HEK293 (cell line): ENCODE measurements at regions not wholly inside any gene's neighbourhood (a gene's known extent, or its start where the extent isn't known, plus 50 kb on each side); places are given as distances from the start of the nearest gene placed in this dataset.

ENCODE experiments used
- CTCF ChIA-PET: fragments of 350-600 bp; formaldehyde crosslinking; extraction: SDS; loops from one replicate; lab custom pipeline; 2021; ENCODE audit warnings: antibody characterized with exemption; lab: Yijun Ruan, JAX
- POLR2A ChIA-PET: fragments of 300-600 bp; formaldehyde crosslinking; extraction: SDS; loops from one replicate; lab custom pipeline; 2020; ENCODE audit warnings: antibody characterized with exemption, inconsistent platforms; lab: Yijun Ruan, JAX
- H3K27ac ChIP-seq: fragments of 200-500 bp; sonication (Bioruptor generic); 2 replicates; pipeline ENCODE4 v1.5.1; 2014; ENCODE audit warnings: low read depth, low read length, control low read depth, inconsistent platforms; ENCODE audit errors: extremely low read depth
- H3K36me3 ChIP-seq, 2 experiments: fragments of 200-500 bp in 1 of 2; sonication (Bioruptor generic) in 1 of 2; 1 replicate in 1 of 2; 2 replicates in 1 of 2; pipeline ENCODE4 v1.5.1; 2014 to 2017; ENCODE audit warnings: inconsistent platforms in 2 of 2, low read length in 2 of 2; ENCODE audit not compliant: control insufficient read depth in 2 of 2, insufficient read depth in 1 of 2
- H3K4me1 ChIP-seq: fragments of 200-500 bp; sonication (Bioruptor generic); 2 replicates; pipeline ENCODE4 v1.5.1; 2014; ENCODE audit warnings: mild to moderate bottlenecking, low read length, inconsistent platforms; ENCODE audit not compliant: control insufficient read depth, insufficient read depth
- H3K4me3 ChIP-seq: 2 replicates; pipeline ENCODE4 v1.5.1; 2011; ENCODE audit warnings: low read depth, mild to moderate bottlenecking, control low read depth, low read length, moderate library complexity
- H3K9me3 ChIP-seq: fragments of 200-500 bp; sonication (Bioruptor generic); 2 replicates; pipeline ENCODE4 v1.5.1; 2014; ENCODE audit warnings: low read depth, low read length, inconsistent platforms; ENCODE audit not compliant: control insufficient read depth, insufficient read depth
- BCL11B ChIP-seq: fragments of 450-650 bp; formaldehyde crosslinking; IDR thresholded peaks from 2 replicates; pipeline ENCODE4 v1.5.1; 2016; ENCODE audit warnings: low read depth, missing biosample characterization, missing genetic modification characterization
- HOXA7 ChIP-seq: sonication (generic); formaldehyde crosslinking; IDR thresholded peaks from 2 replicates; pipeline ENCODE4 v1.8.1; 2022; ENCODE audit warnings: missing genetic modification reagents, borderline replicate concordance
- HOXC10 ChIP-seq: sonication (generic); formaldehyde crosslinking; IDR thresholded peaks from 2 replicates; pipeline ENCODE4 v1.8.1; 2023; ENCODE audit warnings: mild to moderate bottlenecking, missing genetic modification reagents
- KLF16 ChIP-seq: fragments of 450-650 bp; formaldehyde crosslinking; IDR thresholded peaks from 2 replicates; pipeline ENCODE4 v1.5.1; 2017; ENCODE audit warnings: missing biosample characterization, missing genetic modification characterization
- SETDB1 ChIP-seq: IDR thresholded peaks from one replicate; pipeline ENCODE4 v1.6.1; 2017; ENCODE audit warnings: mild to moderate bottlenecking, low read length, moderate library complexity, mixed read lengths; ENCODE audit not compliant: insufficient read length
- TCF7L2 ChIP-seq: IDR thresholded peaks from 2 replicates; pipeline ENCODE4 v1.6.1; 2011; ENCODE audit warnings: low read depth, mild to moderate bottlenecking, inconsistent platforms, low read length, moderate library complexity, borderline replicate concordance
- ZIC2 ChIP-seq: fragments of 450-650 bp; formaldehyde crosslinking; IDR thresholded peaks from 2 replicates; pipeline ENCODE4 v1.5.1; 2016; ENCODE audit warnings: missing biosample characterization, missing genetic modification characterization
- ZNF174 ChIP-seq: fragments of 450-650 bp; formaldehyde crosslinking; IDR thresholded peaks from 2 replicates; pipeline ENCODE4 v1.5.0; 2017; ENCODE audit warnings: missing biosample characterization, mild to moderate bottlenecking, missing genetic modification characterization
- ZNF2 ChIP-seq: fragments of 450-650 bp; formaldehyde crosslinking; IDR thresholded peaks from 2 replicates; pipeline ENCODE4 v1.5.1; 2016; ENCODE audit warnings: missing biosample characterization, missing genetic modification characterization
- ZNF350 ChIP-seq: fragments of 450-650 bp; formaldehyde crosslinking; IDR thresholded peaks from 2 replicates; pipeline ENCODE4 v1.5.0; 2017; ENCODE audit warnings: missing biosample characterization, mild to moderate bottlenecking, missing genetic modification characterization
- ZNF366 ChIP-seq: fragments of 450-650 bp; formaldehyde crosslinking; conservative IDR thresholded peaks from 2 replicates; pipeline ENCODE4 v1.5.1; 2016; ENCODE audit warnings: missing biosample characterization, missing genetic modification characterization
- ZNF501 ChIP-seq: fragments of 450-650 bp; formaldehyde crosslinking; IDR thresholded peaks from 2 replicates; pipeline ENCODE4 v1.5.1; 2016; ENCODE audit warnings: missing biosample characterization, missing genetic modification characterization
- ZNF561 ChIP-seq: fragments of 450-650 bp; IDR thresholded peaks from 2 replicates; pipeline ENCODE4 v1.5.1; 2018; ENCODE audit warnings: missing biosample characterization, missing genetic modification characterization, borderline replicate concordance
- TF ChIP-seq, protein P1 (sequence below): fragments of 450-650 bp; formaldehyde crosslinking; IDR thresholded peaks from 2 replicates; pipeline ENCODE4 v1.5.1; 2016; ENCODE audit warnings: missing biosample characterization, missing genetic modification characterization
- TF ChIP-seq, protein P2 (sequence below): fragments of 450-650 bp; formaldehyde crosslinking; conservative IDR thresholded peaks from 2 replicates; pipeline ENCODE4 v1.5.1; 2016; ENCODE audit warnings: low read depth, missing biosample characterization, missing genetic modification characterization
- TF ChIP-seq, protein P3 (sequence below): fragments of 450-650 bp; formaldehyde crosslinking; IDR thresholded peaks from 2 replicates; pipeline ENCODE4 v1.5.1; 2016; ENCODE audit warnings: missing biosample characterization, missing genetic modification characterization, low read depth
- TF ChIP-seq, protein P4 (sequence below): sonication (generic); formaldehyde crosslinking; IDR thresholded peaks from 2 replicates; pipeline ENCODE4 v1.8.1; 2022; ENCODE audit warnings: mild to moderate bottlenecking, moderate library complexity, missing genetic modification reagents
- TF ChIP-seq, protein P5 (sequence below): fragments of 450-650 bp; formaldehyde crosslinking; IDR thresholded peaks from 2 replicates; pipeline ENCODE4 v1.5.1; 2017; ENCODE audit warnings: missing biosample characterization, missing genetic modification characterization

DNA sequence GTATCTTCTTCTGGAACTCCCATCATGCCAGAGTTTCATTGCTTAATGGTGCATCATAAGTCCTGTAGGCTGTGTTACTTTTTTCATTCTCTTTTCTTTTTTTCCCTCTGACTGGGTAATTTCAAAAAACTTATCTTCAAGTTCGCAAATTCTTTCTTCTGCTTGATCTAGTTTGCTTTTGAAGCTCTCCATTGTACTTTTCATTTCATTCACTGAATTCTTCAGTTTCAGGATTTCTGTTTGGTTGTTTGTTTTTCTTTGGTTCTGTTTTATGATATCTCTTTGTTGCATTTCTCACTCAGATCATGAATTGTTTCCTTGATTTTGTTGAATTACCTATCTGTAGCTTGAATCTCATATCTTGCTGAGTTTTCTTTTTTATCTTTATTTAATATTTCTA, 83.3 kb upstream of the PRMT8 start:
- ChIA-PET CTCF (interaction anchor here (0.6 to 1.3 kb wide), 3 partner anchors 12 to 632 kb away, joined by 3 to 5 read pairs (median 3); no protein-coding TSS in a partner anchor), POLR2A (no interaction called here)
- no peak overlapping the region for H3K4me3 ChIP-seq

More for the DNA sequence above, 83.3 kb upstream of the PRMT8 start:
- TF ChIP-seq, protein P1, sequence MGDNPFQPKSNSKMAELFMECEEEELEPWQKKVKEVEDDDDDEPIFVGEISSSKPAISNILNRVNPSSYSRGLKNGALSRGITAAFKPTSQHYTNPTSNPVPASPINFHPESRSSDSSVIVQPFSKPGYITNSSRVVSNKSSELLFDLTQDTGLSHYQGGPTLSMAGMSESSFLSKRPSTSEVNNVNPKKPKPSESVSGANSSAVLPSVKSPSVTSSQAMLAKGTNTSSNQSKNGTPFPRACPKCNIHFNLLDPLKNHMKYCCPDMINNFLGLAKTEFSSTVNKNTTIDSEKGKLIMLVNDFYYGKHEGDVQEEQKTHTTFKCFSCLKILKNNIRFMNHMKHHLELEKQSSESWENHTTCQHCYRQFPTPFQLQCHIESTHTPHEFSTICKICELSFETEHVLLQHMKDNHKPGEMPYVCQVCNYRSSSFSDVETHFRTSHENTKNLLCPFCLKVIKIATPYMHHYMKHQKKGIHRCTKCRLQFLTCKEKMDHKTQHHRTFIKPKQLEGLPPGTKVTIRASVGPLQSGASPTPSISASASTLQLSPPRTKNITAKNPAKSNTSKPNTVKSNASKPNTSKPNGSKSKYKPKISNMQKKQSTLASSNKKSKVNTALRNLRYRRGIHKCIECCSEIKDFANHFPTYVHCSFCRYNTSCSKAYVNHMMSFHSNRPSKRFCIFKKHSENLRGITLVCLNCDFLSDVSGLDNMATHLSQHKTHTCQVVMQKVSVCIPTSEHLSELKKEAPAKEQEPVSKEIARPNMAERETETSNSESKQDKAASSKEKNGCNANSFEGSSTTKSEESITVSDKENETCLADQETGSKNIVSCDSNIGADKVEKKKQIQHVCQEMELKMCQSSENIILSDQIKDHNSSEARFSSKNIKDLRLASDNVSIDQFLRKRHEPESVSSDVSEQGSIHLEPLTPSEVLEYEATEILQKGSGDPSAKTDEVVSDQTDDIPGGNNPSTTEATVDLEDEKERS (tag by site-specific recombination), result 0 out of 2 replicates have a peak, but pooled peaks have one; percentile 13
- TF ChIP-seq, protein P2, sequence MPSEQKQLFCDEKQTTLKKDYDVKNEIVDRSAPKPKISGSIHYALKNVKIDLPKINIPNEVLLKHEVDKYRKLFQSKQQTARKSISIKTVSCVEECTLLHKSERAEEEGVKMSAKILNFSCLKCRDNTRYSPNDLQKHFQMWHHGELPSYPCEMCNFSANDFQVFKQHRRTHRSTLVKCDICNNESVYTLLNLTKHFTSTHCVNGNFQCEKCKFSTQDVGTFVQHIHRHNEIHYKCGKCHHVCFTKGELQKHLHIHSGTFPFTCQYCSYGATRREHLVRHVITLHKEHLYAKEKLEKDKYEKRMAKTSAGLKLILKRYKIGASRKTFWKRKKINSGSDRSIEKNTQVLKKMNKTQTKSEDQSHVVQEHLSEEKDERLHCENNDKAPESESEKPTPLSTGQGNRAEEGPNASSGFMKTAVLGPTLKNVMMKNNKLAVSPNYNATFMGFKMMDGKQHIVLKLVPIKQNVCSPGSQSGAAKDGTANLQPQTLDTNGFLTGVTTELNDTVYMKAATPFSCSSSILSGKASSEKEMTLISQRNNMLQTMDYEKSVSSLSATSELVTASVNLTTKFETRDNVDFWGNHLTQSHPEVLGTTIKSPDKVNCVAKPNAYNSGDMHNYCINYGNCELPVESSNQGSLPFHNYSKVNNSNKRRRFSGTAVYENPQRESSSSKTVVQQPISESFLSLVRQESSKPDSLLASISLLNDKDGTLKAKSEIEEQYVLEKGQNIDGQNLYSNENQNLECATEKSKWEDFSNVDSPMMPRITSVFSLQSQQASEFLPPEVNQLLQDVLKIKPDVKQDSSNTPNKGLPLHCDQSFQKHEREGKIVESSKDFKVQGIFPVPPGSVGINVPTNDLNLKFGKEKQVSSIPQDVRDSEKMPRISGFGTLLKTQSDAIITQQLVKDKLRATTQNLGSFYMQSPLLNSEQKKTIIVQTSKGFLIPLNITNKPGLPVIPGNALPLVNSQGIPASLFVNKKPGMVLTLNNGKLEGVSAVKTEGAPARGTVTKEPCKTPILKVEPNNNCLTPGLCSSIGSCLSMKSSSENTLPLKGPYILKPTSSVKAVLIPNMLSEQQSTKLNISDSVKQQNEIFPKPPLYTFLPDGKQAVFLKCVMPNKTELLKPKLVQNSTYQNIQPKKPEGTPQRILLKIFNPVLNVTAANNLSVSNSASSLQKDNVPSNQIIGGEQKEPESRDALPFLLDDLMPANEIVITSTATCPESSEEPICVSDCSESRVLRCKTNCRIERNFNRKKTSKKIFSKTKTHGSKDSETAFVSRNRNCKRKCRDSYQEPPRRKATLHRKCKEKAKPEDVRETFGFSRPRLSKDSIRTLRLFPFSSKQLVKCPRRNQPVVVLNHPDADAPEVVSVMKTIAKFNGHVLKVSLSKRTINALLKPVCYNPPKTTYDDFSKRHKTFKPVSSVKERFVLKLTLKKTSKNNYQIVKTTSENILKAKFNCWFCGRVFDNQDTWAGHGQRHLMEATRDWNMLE (tag by site-specific recombination), result 0 out of 2 replicates have a peak, but pooled peaks have one; percentile 22
- TF ChIP-seq TCF7L2 (no peak), ZNF366 (tag by site-specific recombination) (0 out of 2 replicates have a peak, but pooled peaks have one; percentile 30), ZNF350 (no peak), ZNF174 (no peak), SETDB1 (peak; percentile 91), ZNF2 (tag by site-specific recombination) (no peak), ZNF561 (tag by site-specific recombination) (no peak), KLF16 (tag by site-specific recombination) (no peak), ZIC2 (tag by site-specific recombination) (no peak), HOXA7 (CRISPR knock-in tag) (no peak), BCL11B (tag by site-specific recombination) (no peak), ZNF501 (no peak), HOXC10 (CRISPR knock-in tag) (no peak)
- TF ChIP-seq, protein P3, sequence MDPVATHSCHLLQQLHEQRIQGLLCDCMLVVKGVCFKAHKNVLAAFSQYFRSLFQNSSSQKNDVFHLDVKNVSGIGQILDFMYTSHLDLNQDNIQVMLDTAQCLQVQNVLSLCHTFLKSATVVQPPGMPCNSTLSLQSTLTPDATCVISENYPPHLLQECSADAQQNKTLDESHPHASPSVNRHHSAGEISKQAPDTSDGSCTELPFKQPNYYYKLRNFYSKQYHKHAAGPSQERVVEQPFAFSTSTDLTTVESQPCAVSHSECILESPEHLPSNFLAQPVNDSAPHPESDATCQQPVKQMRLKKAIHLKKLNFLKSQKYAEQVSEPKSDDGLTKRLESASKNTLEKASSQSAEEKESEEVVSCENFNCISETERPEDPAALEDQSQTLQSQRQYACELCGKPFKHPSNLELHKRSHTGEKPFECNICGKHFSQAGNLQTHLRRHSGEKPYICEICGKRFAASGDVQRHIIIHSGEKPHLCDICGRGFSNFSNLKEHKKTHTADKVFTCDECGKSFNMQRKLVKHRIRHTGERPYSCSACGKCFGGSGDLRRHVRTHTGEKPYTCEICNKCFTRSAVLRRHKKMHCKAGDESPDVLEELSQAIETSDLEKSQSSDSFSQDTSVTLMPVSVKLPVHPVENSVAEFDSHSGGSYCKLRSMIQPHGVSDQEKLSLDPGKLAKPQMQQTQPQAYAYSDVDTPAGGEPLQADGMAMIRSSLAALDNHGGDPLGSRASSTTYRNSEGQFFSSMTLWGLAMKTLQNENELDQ (tag by site-specific recombination), result no peak
- TF ChIP-seq, protein P4, sequence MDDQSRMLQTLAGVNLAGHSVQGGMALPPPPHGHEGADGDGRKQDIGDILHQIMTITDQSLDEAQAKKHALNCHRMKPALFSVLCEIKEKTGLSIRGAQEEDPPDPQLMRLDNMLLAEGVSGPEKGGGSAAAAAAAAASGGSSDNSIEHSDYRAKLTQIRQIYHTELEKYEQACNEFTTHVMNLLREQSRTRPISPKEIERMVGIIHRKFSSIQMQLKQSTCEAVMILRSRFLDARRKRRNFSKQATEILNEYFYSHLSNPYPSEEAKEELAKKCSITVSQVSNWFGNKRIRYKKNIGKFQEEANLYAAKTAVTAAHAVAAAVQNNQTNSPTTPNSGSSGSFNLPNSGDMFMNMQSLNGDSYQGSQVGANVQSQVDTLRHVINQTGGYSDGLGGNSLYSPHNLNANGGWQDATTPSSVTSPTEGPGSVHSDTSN (CRISPR knock-in tag), result no peak
- TF ChIP-seq, protein P5, sequence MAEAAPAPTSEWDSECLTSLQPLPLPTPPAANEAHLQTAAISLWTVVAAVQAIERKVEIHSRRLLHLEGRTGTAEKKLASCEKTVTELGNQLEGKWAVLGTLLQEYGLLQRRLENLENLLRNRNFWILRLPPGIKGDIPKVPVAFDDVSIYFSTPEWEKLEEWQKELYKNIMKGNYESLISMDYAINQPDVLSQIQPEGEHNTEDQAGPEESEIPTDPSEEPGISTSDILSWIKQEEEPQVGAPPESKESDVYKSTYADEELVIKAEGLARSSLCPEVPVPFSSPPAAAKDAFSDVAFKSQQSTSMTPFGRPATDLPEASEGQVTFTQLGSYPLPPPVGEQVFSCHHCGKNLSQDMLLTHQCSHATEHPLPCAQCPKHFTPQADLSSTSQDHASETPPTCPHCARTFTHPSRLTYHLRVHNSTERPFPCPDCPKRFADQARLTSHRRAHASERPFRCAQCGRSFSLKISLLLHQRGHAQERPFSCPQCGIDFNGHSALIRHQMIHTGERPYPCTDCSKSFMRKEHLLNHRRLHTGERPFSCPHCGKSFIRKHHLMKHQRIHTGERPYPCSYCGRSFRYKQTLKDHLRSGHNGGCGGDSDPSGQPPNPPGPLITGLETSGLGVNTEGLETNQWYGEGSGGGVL, result no peak
- Histone ChIP-seq H3K36me3 (no peaks in the 10 kb centered on the region), H3K9me3 (no peaks in the 10 kb centered on the region), H3K4me1 (no peaks in the 10 kb centered on the region), H3K27ac (no peak overlapping the region)
